NCI-H1105 treated with DMSO at 0.1 percent for 48 hours (cell line): ENCODE measurements at regions not wholly inside any gene's neighbourhood (a gene's known extent, or its start where the extent isn't known, plus 50 kb on each side); places are given as distances from the start of the nearest gene placed in this dataset.
"Not testable (repeated sequence)": the region's sequence is repeated elsewhere in the genome, so short reads cannot be mapped to it uniquely, and the experiment has no call there.

Experiments
- DNase-seq: peaks from one replicate; lab custom pipeline; 2025; lab: John Stamatoyannopoulos, UW

- no peak for DNase-seq
Observed at GRCh38 chr5:124176692-124177091, 569.7 kb downstream of the ZNF608 start.

DNA sequence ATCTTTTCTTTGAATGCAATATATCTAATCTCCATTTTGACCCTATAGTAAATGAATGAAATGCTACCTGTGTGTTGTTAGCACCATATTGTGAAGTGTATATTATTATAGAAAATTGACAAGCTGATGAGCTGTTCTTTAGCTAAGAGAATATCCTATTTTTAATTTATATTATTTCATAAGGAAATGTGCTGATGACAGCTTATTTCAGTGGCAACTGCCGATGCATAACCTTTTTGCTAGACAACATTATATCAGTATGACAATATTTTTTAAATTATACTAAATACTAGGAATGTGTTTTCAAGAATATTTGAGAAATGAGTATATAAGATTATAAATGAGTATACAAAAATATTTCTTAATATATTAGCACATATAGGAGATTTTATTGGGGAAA, 573.1 kb downstream of the ZNF608 start:
- no peak for DNase-seq

- no peak for DNase-seq
Observed at GRCh38 chr5:124172389-124173003, 573.9 kb downstream of the ZNF608 start.

DNA sequence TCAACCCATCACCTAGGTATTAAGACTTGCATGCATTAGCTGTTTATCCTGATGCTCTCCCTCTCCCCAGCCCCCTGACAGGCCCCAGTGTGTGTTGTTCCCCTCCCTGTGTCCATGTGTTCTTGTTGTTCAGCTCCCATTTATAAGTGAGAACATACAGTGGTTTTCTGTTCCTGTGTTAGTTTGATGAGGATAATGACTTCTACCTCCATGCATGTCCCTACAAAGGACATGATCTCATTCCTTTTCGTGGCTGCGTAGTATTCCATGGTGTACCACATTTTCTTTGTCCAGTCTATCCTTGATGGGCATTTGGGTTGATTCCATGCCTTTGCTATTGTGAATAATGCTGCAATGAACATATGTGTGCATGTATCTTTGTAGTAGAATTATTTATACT, 578.3 kb downstream of the ZNF608 start:
- DNase-seq: not testable (repeated sequence)

DNA sequence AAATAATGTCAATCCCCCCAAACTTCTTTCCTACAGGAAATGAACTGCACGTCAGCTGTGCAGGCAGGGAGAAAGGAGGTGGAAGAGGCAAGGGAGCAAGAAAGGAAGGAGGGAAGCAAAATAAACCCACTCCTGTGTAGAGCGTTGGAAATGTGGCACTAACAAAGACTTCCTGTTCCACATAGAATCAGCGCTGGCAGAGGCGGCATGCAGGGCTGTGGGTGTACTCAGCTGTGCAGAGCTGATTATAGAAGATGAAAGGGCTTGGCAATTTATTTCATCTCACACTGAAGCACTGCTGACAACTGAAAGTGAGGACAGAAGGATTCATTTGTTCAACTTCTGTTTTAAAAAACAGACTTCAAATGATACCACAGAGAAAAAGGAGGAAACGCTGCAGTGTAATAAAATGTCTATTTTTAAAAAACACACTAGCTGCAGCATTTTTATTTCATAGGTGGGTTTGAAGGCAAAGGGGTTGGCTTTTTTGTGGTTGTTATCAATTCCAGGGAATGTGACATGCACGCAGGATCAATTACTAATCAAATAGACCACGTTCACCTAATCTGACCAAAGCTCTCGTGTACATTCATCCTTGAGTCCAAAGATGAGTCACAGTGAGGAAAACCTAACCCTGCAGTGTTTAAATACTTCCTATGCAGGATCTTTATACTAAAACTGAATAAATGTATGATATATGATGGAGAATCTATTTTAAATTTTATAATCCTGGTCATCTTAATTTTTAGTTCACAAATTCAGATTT, 583.5 kb downstream of the ZNF608 start:
- no peak for DNase-seq

DNA sequence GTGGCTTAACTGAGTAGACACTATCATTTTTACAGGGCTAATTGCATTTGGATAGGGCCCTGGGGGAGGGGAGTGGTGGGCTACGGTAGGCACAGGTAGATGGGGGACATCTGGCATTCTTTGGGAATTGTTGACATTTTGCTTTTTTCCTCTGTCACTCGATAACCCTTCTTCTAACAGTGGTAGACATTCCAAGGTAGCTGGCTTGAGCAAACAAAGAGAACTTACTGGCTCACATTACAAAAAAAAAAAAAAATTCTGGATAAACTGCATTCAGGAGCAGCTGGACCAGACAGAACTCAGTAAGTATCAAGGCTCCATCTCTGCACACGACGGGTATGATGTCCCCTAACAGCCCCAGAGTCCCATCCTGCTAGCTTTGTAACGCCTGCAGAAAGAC, 585.2 kb downstream of the ZNF608 start:
- no peak for DNase-seq

DNA sequence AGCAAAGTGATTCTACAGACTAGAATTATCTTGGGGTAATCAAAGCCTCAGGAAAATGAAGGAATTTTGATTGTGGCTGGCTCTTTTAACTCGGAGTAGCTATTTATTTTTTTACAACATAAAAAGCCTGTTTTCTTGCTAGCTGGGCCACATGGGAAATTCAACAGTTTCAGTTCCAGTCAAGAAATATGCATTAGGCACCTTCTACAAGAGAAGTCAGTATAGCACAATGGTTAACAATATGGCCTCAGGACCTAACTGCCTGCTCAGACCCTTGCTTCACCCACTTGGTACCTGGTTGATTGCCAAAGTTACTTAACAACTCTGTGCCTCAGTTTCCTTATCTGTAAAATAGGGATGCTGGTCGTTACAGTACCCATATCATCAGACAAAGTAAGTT, 586.2 kb downstream of the ZNF608 start:
- DNase-seq: no peak

GRCh38 chr5:124157320-124157719, 589.1 kb downstream of the ZNF608 start:
- DNase-seq: no peak

GRCh38 chr5:124156415-124156996, 589.9 kb downstream of the ZNF608 start:
- peak; percentile 8 for DNase-seq

- DNase-seq: peak; percentile 3
Observed at GRCh38 chr5:124154714-124155113, 591.7 kb downstream of the ZNF608 start.

DNA sequence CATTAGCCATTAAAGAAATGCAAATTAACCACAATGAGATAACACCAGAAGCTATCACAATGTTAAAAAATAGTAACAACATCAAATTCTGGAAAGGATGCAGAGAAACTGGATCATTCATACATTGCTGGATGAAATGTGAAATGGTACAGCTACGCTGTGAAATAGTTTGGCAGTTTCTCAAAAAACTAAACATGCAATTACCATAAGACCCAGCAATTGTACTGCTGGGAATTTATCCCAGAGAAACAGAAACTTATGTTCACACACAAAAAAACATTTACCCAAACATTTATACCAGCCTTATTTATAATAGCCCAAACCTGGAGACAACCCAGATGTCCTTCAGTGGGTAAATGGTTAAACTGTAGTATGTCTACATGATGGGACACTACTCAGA, 592.9 kb downstream of the ZNF608 start:
- no peak for DNase-seq

DNA sequence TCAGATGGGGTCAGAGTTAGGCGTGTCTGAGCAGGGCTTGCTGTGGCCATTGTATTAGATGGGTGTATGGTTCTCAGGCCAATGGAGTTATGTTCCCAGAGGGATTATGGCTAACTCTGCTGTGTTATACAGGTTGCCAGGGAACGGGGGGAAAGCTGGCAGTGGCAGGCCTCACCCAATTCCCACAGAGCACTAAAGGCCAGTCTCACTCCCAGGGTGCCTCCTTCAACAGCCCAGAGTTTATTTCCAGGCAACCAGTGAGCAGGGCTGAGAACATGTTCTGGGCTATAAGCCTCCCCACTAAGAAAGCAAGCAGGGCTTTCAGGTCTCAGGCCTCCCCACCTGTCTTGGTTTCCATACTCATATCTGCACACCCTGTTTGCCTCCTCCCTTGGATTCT, 597.9 kb downstream of the ZNF608 start:
- DNase-seq: no peak

DNA sequence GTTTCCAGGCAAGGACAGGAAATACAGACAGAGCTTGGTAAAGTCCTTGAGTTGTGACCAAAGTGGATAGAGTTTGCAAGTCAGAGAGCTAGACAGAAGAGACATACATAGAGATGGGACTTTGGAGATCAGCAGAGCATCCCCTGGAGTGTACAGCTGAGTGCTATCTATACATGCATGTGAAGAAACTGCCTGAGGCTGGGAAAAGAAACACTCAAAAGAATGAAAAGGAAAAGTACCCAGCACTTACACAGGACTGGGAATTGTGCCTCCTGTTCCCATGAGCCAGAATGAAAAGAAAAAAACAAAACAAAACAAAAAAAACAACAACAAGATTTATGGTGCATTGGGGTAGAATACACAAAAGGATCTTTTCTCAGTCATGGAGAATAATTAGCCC, 606.4 kb downstream of the ZNF608 start:
- DNase-seq: no peak

DNA sequence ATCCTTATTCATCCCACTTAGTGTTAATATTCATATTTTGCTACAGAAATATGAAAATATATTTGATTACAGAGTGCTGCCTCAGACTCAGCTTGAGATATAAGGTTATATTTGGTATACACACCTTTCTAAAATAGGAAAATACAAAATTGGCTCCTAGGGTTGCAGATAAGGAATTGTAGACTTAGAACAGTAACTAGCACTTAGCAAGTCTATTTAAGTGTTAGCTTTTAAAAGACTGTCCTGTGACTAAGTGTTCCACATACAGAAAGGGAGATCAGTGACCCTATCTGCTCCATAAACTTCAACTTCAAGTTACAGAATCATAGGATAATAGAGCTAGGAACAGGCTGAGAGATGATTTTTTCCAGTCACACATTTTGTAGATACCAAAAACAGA, 607.0 kb downstream of the ZNF608 start:
- DNase-seq: no peak

GRCh38 chr5:124136609-124137008, 609.8 kb downstream of the ZNF608 start:
- DNase-seq: no peak

GRCh38 chr5:124134941-124135340, 611.5 kb downstream of the ZNF608 start:
- DNase-seq: peak; percentile 86

DNA sequence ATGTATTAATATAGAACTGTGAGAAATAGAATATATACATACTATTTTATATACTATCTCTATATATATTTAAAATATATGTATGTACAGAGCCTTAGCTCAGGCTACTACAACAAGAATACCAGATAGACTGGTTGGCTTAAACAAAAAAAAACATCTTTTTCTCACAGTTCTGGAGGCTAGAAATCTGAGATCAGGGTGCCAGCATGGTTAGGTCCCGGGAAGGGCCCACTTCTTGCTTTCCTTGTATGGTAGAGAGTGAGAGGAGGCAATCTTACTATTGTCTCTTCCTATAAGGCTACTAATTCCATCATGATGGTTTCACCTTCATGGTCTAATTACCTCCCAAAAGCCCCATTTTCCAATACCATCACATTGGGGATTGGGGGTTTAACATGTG, 613.0 kb downstream of the ZNF608 start:
- no peak for DNase-seq

- DNase-seq: peak; percentile 57
Observed at GRCh38 chr5:124132843-124133242, 613.6 kb downstream of the ZNF608 start.

GRCh38 chr5:124131466-124131865, 615.0 kb downstream of the ZNF608 start:
- DNase-seq: peak; percentile 12

DNA sequence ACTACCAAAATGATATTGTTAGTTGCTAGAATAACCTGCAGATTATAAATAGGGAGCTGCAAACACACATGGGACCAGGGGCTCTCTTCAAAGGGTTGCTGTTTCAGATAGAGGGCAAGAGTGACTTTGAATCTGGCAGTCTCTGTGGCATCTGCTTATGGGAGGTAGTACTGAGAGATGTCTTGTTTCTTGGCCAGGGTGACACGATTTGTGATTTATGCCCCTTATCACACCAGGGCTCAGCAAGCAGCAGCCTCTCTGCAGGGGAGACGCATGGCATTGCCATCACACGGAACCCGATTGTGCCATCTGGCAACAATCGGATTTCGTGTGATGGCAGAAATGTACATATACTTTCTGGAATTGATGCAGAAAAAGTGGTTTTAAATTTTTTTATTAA, 615.6 kb downstream of the ZNF608 start:
- no peak for DNase-seq

GRCh38 chr5:124128867-124129266, 616.9 kb downstream of the CSNK1G3 start:
- no peak for DNase-seq

DNA sequence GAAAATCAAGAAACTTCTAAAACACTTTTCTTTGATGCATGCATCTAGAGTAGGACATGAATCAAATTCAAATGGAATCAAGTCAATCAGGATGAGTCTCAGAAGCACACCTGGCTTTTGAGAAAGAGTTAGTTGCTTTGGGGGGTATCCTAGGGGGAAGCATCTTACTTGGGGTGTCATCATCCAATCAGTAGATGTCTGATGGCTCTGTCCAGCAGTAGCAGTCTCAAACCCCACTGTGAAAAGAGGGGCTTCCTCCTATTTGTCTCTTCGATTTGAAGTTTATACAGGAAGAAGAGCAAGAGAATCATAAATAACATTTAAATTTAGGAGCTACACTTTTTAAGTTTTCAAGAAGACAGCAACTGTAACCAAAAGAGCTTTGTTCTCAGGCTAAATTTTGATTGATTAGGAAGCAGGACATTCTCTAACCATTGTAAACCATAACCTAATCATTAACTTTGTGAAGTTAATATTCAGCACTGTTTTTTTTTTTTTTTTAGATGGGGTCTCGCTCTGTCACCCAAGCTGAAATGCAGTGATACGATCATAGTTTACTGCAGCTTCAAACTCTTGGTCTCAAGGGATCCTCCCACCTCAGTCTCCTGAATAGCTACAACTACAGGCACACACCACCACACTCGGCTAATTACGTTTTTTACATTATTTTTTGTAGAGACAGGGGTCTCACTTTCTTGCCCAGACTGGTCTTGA, 614.7 kb downstream of the CSNK1G3 start:
- DNase-seq: no peak

DNA sequence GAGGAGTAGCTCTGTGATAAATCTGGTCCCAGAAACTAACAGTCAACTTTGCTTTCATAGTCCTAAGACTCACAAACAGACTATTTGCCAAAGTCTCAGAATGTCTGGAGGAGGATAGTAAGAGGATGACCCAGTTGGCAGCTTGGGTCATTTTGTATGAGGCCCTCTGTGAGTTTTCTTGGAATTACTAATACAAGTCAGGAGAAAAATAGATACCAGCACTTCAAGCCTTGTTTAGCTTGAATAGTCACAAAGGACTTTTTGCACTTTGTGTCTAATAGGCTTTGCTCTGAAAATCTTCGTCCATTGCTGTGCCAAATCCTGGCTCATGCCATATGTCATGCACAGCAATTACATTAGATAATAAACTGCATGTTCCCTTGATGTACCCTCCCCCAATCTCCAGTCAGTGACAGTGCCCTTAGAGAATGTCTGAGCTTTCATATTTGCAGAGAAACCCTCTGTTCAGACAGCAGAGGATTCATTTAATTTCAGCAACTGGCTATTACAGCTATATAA, 612.8 kb downstream of the CSNK1G3 start:
- no peak for DNase-seq
